NOMO-1 treated with dmso at 0.1 percent for 144 hours (cell line): ENCODE measurements at regions not wholly inside any gene's neighbourhood (a gene's known extent, or its start where the extent isn't known, plus 50 kb on each side); places are given as distances from the start of the nearest gene placed in this dataset.

Experiments used
- DNase-seq: peaks from one replicate; lab custom pipeline; 2025; ENCODE audit not compliant: unreplicated experiment; lab: John Stamatoyannopoulos, UW

GRCh38 chr9:103397868-103398600 is 402.9 kb downstream of the CYLC2 start:
- DNase-seq: no peak

DNA sequence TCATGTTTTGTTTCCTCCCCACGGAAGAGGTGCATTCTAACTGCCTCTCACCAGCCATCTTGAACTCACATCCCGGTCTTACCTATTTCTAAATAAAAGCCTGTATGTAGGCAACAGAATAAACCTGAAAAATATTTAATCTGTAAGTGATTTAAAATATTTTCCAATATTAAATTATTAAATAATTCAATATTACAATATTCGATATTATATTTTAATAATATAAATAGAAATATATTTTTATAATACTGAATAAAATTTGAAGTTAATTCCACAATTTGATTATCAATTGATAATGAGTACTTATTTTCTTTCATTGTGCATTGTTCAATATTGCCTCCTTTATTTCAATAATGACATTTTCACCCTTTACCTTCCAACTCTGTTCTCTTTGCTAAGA is 404.4 kb downstream of the CYLC2 start:
- DNase-seq: no peak

- DNase-seq: peak; percentile 38
Measured at GRCh38 chr9:103407260-103407659, 412.1 kb downstream of the CYLC2 start.

DNA sequence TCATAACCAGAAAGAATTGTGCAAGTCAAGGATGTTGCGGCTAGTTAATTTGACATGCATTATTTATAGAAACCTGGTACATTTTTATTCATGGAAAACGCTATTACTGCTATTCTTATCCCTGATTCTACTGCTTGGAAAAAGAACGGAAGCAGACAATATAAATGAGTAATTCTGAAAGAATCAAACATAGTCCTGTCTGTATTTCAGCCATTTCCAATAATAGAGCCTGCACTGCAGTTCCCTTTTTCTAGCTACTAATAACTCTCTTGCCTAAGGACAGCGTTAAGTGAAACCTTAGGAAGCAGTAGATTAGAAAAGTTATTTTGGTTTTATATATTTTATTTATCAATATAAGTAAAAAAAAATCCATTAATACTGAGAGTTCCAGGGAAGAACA is 414.9 kb downstream of the CYLC2 start:
- peak; percentile 12 for DNase-seq

- no peak for DNase-seq
Measured at GRCh38 chr9:103427696-103428095, 432.6 kb downstream of the CYLC2 start.

DNA sequence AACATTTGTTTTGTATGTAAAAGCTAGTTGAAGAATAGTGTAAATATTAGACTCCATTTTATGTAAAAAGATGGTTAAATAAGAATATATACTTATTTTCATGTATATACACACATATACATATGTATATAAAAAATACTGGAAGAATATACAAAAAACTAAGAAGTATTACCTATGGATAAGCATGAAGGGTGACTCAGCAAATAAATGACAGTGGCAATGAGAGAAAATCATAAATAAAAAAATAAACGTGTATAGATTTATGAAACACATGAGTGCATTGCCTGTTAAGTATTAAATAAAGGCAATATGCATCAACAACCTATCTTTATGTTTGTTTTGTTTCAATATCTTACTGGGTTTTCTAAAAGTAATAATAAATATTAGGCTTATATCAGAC is 435.3 kb downstream of the CYLC2 start:
- DNase-seq: no peak

DNA sequence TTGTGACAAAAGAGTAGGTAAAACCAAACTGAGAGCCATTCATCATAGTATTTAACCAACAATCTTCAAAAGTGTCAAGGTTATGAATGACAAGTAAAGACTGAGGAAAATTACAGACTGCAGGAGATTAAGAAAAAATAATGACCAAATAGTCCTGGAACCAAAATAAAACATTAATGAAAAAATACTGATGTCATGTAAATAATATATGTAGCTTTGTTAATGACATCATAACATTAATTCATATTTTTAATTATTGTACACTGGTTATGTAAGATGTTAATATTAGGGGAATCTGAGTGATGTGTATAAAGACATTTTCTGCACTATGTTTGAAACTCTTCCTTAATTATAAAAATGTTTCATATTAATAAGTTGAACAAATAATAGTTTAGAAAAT is 436.7 kb downstream of the CYLC2 start:
- no peak for DNase-seq

GRCh38 chr9:103444176-103444575 is 449.0 kb downstream of the CYLC2 start:
- DNase-seq: no peak

DNA sequence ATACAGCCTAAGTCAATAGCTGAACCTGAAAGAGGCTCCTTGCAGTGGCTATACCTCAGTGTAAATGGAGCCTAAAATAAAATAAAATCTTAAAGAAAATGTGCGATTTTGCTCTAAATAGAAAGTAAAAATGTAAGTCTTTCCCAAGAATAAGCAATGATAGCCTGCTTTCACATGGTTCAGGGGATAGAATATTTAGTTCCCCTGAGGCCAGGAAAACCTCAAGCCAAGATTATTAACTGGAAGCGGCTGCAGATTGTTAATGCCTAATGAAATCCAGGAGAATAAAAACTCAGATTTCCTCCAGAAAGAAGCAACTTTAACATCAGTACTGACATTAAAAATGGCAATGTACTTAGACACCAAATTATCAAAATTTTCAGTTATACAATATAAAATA is 463.7 kb downstream of the CYLC2 start:
- no peak for DNase-seq

DNA sequence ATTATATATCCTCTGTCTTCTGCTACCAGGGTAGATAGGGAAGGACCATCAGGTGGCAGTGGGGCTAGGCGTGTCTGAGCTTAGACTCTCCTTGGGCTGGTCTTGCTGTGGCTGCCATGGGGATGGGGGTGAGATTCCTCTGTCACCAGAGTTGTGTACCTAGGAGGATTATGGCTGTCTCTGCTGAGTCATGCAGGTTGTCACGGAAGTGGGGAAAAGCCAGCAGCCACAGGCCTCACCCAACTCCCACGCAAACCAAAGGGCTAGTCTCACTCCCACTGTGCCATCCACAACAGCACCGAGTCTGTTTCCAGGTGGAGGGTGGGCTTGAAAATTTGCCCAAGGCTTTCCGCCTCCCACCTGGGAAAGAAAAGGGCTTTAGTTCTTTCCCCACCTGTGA is 476.1 kb downstream of the CYLC2 start:
- DNase-seq: no peak

- no peak for DNase-seq
Measured at GRCh38 chr9:103474156-103474555, 479.0 kb downstream of the CYLC2 start.

DNA sequence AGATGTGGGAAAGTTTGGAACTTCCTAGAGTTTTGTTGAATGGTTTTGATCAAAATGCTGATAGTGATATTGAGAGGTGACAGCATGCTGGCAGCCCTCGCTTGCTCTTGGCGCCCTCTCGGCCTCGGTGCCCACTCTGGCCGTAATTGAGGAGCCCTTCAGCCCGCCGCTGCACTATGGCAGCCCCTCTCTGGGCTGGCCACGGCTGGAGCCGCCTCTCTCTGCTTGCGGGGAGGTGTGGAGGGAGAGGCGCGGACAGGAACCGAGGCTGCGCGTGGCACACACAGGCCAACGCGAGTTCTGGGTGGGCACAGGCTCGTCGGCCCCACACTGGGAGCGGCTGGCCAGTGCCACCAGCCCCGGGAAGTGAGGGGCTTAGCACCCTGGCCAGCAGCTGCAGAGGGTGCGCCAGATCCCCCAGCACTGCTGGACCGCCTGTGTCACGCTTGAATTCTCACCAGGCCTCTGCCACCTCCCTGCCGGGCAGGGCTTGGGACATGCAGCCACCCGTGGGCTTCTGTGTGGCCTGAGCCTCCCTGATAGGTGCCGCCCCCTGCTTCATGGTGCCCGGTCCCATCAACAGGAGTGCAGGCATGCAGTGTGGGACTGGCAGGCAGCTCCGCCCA is 488.5 kb downstream of the CYLC2 start:
- DNase-seq: no peak

DNA sequence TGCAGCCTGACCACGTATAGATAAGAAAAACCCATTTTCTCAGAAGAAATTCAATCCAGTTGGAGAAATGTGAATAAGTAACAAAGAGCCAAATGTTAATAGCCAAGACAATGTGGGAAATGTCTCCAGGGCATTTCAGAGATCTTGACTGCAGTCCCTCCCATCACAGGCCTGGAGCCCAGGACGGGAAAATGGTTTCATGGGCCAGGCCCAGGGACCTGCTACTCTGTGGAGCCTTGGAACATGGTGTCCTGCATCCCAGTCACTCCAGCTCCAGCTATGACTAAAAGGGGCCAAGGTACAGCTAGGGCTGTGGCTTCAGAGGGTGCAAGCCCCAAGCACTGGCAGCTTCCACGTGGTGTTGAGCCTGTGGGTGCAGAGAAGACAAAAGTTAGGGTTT is 490.0 kb downstream of the CYLC2 start:
- no peak for DNase-seq

- no peak for DNase-seq
Measured at GRCh38 chr9:103514767-103515166, 519.6 kb downstream of the CYLC2 start.

DNA sequence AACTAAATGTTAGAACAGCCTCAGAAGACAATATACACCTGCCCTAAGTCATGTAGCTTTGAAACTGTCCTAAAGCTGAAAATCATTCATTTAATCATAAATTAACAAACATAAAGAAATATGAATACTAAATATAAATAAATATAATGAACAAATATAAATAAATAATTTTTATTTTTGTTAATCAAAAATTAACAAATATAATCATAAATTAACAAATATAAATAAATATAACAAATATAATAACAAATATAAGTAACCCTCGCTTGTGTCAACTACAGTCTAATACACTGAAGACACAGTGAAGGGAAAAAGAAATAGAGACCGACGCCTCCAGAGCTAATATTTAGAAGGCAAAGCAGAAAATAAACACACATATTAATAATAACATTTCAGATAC is 527.3 kb downstream of the CYLC2 start:
- DNase-seq: no peak

- DNase-seq: peak; percentile 53
Measured at GRCh38 chr9:103530934-103531333, 535.8 kb downstream of the CYLC2 start.

GRCh38 chr9:103533318-103533717 is 538.2 kb downstream of the CYLC2 start:
- peak; percentile 63 for DNase-seq

DNA sequence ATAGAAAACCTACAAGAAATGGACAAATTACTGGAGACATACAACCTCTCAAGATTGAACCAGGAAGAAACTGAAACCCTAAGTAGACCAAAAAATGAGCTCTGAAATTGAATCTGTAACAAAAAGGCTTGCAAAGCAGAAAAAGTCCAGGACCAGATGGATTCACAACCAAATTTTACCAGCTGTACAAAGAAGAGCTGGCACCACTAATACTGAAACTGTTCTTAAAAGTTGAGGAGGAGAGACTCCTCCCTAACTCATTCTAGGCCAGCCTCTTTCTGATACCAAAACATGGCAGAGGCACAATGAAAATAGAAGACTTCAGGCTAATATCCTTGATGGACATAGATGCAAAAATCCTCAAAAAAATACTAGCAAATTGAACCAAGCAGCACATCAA is 542.3 kb downstream of the CYLC2 start:
- DNase-seq: no peak

- DNase-seq: no peak
Measured at GRCh38 chr9:103545260-103545659, 548.8 kb upstream of the SMC2 start.

GRCh38 chr9:103552712-103553111 is 541.4 kb upstream of the SMC2 start:
- DNase-seq: no peak

DNA sequence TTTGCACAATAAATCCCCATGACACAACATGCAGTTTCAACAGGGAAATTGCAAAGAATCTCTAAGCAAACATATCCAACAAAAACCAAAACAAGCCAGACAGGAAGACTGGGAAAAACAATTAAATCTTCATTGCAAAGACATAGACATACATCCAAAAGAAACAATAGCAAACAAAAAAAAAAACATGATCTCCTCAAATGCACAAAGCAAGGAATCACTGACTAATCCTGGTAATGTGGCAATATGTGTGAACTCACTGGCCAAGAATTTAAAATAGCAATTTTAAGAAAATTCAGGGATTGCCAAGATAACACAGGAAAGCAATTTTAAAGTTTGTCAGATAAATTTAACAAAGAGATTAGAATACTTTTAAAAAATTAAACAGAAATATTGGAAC is 520.1 kb upstream of the SMC2 start:
- no peak for DNase-seq

- DNase-seq: no peak
Measured at GRCh38 chr9:103586721-103587120, 507.4 kb upstream of the SMC2 start.

GRCh38 chr9:103601287-103601686 is 492.8 kb upstream of the SMC2 start:
- DNase-seq: no peak
